HG02763 (cell line): ENCODE measurements at regions not wholly inside any gene's neighbourhood (a gene's known extent, or its start where the extent isn't known, plus 50 kb on each side); places are given as distances from the start of the nearest gene placed in this dataset.
"Not testable (repeated sequence)": the region's sequence is repeated elsewhere in the genome, so short reads cannot be mapped to it uniquely, and the experiment has no call there.

Experiments used
- ATAC-seq: cut with Tn5 transposase; IDR thresholded peaks from one replicate; pipeline ENCODE4 v1.9.1; 2021; ENCODE audit warnings: mild to moderate bottlenecking, moderate library complexity; ENCODE audit not compliant: unreplicated experiment

- ATAC-seq = no peak
These were observed 341.0 kb downstream of the KCNJ2 start for GRCh38 chr17:70510288-70510687.

DNA sequence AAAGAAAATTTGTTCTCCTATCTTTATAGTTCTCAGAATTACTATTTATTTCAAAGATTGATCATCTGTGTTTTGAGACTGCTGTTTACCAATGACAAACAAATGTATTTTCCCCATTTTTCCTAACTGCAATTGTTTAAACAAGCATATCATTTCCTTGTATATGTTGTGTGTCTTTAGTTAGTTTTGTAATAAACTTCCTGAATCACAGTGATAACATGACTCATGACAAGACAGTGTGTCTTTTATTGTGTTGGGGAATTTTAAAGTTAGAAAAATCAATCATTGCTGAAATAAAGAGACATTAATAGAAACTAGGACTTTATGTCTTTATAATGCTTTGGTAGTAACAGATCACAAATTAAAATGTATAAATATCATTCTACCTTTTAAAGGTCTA is 348.5 kb downstream of the KCNJ2 start:
- no peak for ATAC-seq

- no peak for ATAC-seq
These were observed 350.0 kb downstream of the KCNJ2 start for GRCh38 chr17:70519300-70519699.

- no peak for ATAC-seq
These were observed 351.1 kb downstream of the KCNJ2 start for GRCh38 chr17:70520447-70520846.

- no peak for ATAC-seq
These were observed 351.6 kb downstream of the KCNJ2 start for GRCh38 chr17:70520956-70521355.

DNA sequence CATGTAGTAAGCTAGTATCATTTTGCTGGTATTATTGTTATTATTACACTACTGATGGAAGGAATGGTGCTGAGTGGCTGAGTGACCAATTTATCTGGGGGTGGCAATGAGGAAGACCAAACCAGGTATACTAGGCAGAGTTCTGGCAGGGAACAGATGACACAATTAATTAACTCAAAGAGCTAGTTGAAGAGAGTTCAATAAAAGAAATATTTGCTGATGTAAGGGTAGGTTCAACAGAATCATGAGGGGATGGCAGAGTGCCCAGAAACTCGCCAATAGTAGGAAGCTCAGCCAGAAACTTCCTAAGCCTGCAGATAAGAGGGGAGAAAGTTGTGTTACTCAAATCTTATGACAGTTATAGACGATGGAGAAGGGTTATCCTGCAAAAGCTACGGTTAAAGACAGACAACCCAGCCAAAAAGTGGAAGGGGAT is 352.5 kb downstream of the KCNJ2 start:
- ATAC-seq = no peak

- ATAC-seq = no peak
These were observed 354.1 kb downstream of the KCNJ2 start for GRCh38 chr17:70523426-70523825.

DNA sequence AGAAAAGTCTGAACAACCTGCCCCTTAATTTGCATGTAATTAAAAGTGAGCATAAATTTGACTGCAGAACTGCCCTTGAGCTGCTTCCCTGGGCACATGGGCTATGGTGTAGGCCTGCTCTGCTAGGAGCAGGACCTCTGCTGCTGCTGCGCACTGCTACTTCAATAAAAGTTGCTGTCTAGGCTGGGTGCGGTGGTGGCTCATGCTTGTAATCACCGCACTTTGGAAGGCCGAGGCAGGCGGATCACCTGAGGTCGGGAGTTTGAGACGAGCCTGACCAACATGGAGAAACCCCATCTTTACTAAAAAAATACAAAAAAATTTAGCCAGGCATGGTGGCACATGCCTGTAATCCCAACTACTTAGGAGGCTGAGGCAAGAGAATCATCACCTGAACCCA is 355.7 kb downstream of the KCNJ2 start:
- ATAC-seq = not testable (repeated sequence)

DNA sequence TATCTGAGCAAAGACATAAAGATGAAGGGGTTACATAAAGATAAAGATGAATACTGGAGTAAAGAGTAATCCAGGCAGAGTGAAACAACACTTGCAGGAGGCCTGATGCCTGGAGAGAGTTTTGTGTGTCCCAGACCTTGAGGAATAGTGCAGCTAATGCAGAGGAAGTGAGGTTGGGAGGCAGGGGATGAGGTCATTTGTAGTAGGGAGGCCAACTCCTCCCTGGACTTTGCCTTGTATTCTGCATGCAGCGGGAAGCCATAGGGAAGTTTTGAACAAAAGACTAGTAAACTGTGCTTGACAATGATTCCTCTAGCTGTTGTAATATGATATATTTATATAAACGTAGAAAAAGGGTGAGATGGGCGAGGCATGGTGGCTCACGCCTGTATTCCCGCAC is 356.6 kb downstream of the KCNJ2 start:
- ATAC-seq = no peak

- no peak for ATAC-seq
These were observed 358.1 kb downstream of the KCNJ2 start for GRCh38 chr17:70527364-70527888.

GRCh38 chr17:70533427-70533826 is 364.1 kb downstream of the KCNJ2 start:
- ATAC-seq = no peak

GRCh38 chr17:70535986-70536385 is 366.7 kb downstream of the KCNJ2 start:
- no peak for ATAC-seq

DNA sequence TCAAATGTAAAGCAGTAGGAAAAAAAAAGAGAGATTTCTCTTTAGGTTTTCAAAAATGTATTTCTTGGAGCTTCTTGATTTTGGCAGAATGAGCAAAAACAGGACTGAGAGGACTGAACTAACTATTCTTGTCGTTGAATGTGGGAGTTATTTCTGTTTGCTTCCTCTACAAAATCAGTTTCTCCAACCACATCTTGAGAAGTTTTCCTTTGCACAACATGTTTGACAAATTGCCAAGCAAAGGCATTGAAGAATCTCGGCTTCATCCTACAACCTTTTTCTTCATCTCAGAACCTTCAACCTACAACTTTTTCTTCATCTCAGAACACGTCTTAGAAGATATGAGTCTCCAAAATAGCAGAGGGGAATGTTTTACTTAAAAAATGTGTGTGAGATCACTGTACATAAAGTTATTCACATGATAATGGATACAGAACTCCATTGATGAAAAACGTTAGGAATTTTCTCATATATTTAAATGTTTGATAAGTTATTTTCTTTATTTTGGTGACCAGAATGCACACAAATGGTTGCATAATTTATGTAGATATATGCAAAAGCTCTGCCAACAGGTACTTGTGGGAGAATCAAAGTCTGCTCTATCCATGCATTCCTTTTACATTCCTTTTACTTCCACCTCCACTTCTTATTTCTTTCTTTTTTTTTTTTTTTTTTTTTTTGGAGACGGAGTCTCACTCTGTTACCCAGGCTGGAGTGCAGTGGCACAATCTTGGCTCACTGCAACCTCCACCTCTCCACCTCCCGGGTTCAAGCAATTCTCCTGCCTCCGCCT is 370.0 kb downstream of the KCNJ2 start:
- no peak for ATAC-seq

DNA sequence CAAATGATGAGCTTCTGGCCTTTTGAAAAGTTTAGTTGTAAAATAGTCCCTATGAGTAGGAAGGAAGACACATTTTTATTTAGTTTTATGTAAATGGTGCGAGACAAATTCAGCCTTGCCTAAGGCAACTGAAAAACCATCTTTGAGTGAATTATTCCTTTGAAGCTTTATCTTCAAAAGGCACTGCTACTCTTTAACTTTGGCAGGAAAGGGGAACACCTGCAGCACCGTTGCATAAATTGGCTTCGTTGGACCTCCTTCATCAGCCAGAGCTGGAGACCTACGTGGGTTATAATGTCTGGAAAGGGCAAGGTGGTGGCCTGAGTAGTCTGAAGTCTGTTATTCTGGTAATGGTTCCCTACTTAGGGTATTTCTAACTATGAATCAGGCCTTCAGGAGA is 373.5 kb downstream of the KCNJ2 start:
- no peak for ATAC-seq

GRCh38 chr17:70544317-70544716 is 375.0 kb downstream of the KCNJ2 start:
- no peak for ATAC-seq

- no peak for ATAC-seq
These were observed 383.1 kb downstream of the KCNJ2 start for GRCh38 chr17:70552230-70552981.

DNA sequence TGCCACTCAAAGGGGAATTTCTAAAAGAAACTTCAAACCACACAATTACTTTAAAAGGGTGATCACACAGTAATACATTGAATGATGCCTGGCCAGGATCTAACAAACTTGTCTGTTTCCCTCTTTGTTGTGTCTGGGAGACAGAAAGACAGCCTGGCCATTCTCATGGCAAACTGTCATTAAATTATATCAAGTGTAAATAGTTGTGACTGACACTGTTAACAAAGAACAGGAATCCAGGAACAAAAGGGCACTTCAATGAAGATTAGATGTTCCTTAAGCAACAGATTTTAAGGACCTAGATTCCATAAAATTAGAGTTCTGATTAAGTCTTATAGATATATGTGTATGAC is 383.6 kb downstream of the KCNJ2 start:
- no peak for ATAC-seq

GRCh38 chr17:70555723-70556122 is 386.4 kb downstream of the KCNJ2 start:
- ATAC-seq = no peak

DNA sequence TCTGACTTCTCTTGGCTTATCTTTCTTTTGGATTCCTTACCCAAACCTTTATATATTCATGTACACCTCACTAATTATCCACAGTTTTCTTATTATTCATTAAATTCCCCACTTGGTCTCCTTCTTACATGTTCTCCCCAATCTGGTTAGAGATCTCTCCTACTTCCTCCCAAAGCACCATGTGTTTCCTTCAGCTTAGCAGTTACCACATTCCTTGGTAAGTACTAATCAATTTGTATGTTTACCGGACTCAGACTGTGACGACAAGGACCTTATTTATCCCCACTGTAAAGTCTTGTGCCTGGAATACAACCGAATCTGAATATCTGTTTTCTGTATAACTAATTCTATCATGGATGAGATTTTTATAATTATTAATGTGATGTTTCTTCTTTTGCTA is 389.5 kb downstream of the KCNJ2 start:
- ATAC-seq = no peak

- no peak for ATAC-seq
These were observed 391.1 kb downstream of the KCNJ2 start for GRCh38 chr17:70560471-70560870.

DNA sequence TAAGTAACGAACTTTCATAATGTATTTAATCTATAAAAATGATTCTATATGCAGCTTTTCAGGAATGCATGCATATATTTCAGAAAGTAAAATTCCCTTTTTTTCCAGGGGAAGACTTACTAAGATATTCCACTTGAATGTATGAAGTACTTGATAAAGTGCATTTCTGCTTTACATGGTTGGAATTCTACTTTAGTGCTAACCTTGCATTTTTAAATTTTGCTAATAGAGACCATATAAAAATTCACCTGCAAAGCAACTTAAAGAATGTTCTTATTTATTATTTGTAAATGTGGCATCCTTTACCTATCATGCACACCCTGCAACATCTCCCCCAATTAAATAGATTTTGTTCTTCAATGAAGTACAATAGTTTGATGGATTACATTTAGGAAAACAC is 392.8 kb downstream of the KCNJ2 start:
- no peak for ATAC-seq

- no peak for ATAC-seq
These were observed 394.0 kb downstream of the KCNJ2 start for GRCh38 chr17:70563281-70563820.
